MCF 10A (cell line): ENCODE measurements at regions not wholly inside any gene's neighbourhood (a gene's known extent, or its start where the extent isn't known, plus 50 kb on each side); places are given as distances from the start of the nearest gene placed in this dataset.

Experiments used
- BruUV-seq: library from RNA; stranded (reverse); fragments of 400-500 nt; replicated peaks from 2 replicates; lab custom pipeline; 2021; lab: Mats Ljungman, UMichigan
- CTCF ChIA-PET: fragments of 300-600 bp; sonication (Branson Sonifier 250); formaldehyde crosslinking; extraction: SDS; loops from one replicate; lab custom pipeline; 2021; ENCODE audit warnings: antibody characterized with exemption, inconsistent platforms; lab: Yijun Ruan, JAX
- POLR2A ChIA-PET: fragments of 300-600, 350-650 bp; sonication (Branson Sonifier 250); formaldehyde crosslinking; extraction: SDS; loops from one replicate; lab custom pipeline; 2020; ENCODE audit warnings: antibody characterized with exemption, inconsistent platforms; lab: Yijun Ruan, JAX
- DNase-seq: peaks from one replicate; pipeline ENCODE4 v3.0.0-alpha.2; 2018; ENCODE audit not compliant: unreplicated experiment
- H3K27ac Mint-ChIP-seq: one replicate; pipeline ENCODE4 v1.8.0; 2022; ENCODE audit warnings: mild to moderate bottlenecking, low read depth, mixed read lengths; ENCODE audit not compliant: unreplicated experiment
- H3K27me3 Mint-ChIP-seq: one replicate; pipeline ENCODE4 v1.8.0; 2022; ENCODE audit warnings: mixed read lengths; ENCODE audit not compliant: insufficient read depth, unreplicated experiment
- H3K36me3 Mint-ChIP-seq: one replicate; pipeline ENCODE4 v1.8.0; 2022; ENCODE audit warnings: mild to moderate bottlenecking, moderate library complexity, mixed read lengths; ENCODE audit not compliant: insufficient read depth, unreplicated experiment
- H3K4me1 Mint-ChIP-seq: one replicate; pipeline ENCODE4 v1.8.0; 2022; ENCODE audit warnings: mixed read lengths; ENCODE audit not compliant: insufficient read depth, unreplicated experiment
- H3K4me3 Mint-ChIP-seq: one replicate; pipeline ENCODE4 v1.8.0; 2022; ENCODE audit warnings: mild to moderate bottlenecking, moderate library complexity, mixed read lengths; ENCODE audit not compliant: unreplicated experiment
- H3K9me3 Mint-ChIP-seq: one replicate; pipeline ENCODE4 v1.8.0; 2022; ENCODE audit warnings: mixed read lengths; ENCODE audit not compliant: unreplicated experiment
- intact Hi-C: fragments of 100-400 bp; cut with micrococcal nuclease; formaldehyde crosslinking; loops from 2 replicates; pipeline ENCODE4 v1.14.1; 2022
- TF ChIP-seq, protein P1 (sequence below): fragments of 200-600 bp; IDR thresholded peaks from one replicate; pipeline ENCODE4 v1.8.0; 2022; ENCODE audit warnings: antibody characterized with exemption, mild to moderate bottlenecking; ENCODE audit not compliant: unreplicated experiment

DNA sequence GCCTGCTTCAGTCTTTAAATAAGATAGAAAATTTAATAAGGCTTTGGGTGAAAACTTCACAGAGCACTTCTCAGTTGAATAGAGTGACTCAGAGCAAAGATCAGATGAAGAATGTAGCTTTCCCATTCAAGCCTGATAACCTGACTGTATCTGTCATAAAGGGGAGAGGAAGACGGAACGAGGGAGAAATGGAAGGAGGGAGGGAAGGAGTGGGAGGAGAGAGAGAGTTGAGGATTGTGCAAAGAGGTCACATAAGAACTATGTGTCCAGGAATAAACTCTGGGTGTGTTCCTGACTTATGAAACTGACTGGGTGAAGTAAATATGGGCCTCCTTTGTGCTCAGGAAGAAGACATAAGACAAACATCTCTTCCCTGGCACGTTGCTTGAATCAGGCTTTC is 385.5 kb downstream of the LPIN1 start:
- no TSS peak for BruUV-seq
- POLR2A ChIA-PET = interaction anchor here (1.3 kb wide), 1 partner anchor 45 kb away, joined by 4 read pairs; no protein-coding TSS in a partner anchor
- Mint-ChIP-seq H3K36me3 (no peaks in the 10 kb centered on the region), H3K4me3 (no peak overlapping the region), H3K27me3 (no peaks in the 10 kb centered on the region), H3K27ac (no peak overlapping the region), H3K4me1 (no peaks in the 10 kb centered on the region), H3K9me3 (no peaks in the 10 kb centered on the region)
- peak; percentile 53 for DNase-seq
- TF ChIP-seq, protein P1, sequence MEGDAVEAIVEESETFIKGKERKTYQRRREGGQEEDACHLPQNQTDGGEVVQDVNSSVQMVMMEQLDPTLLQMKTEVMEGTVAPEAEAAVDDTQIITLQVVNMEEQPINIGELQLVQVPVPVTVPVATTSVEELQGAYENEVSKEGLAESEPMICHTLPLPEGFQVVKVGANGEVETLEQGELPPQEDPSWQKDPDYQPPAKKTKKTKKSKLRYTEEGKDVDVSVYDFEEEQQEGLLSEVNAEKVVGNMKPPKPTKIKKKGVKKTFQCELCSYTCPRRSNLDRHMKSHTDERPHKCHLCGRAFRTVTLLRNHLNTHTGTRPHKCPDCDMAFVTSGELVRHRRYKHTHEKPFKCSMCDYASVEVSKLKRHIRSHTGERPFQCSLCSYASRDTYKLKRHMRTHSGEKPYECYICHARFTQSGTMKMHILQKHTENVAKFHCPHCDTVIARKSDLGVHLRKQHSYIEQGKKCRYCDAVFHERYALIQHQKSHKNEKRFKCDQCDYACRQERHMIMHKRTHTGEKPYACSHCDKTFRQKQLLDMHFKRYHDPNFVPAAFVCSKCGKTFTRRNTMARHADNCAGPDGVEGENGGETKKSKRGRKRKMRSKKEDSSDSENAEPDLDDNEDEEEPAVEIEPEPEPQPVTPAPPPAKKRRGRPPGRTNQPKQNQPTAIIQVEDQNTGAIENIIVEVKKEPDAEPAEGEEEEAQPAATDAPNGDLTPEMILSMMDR = no peak
- intact Hi-C loops = no loop called here
- CTCF ChIA-PET = interaction anchor here (0.5 to 1.0 kb wide), 3 partner anchors 52 to 875 kb away, joined by 3 read pairs; no protein-coding TSS in a partner anchor

- H3K27ac Mint-ChIP-seq = no peak overlapping the region
- DNase-seq = no peak
- no peaks in the 10 kb centered on the region for H3K36me3 Mint-ChIP-seq
- ChIA-PET POLR2A (no interaction called here), CTCF (interaction anchor here (1.0 kb wide), 1 partner anchor 35 kb away, joined by 3 read pairs; no protein-coding TSS in a partner anchor)
- TF ChIP-seq, protein P1 = no peak
- no TSS peak for BruUV-seq
- intact Hi-C loops = no loop called here
- H3K4me3 Mint-ChIP-seq = no peak overlapping the region
- no peaks in the 10 kb centered on the region for H3K27me3 Mint-ChIP-seq
- no peaks in the 10 kb centered on the region for H3K9me3 Mint-ChIP-seq
- H3K4me1 Mint-ChIP-seq = no peaks in the 10 kb centered on the region
Measured at GRCh38 chr2:12141618-12142258, 395.3 kb downstream of the LPIN1 start.

DNA sequence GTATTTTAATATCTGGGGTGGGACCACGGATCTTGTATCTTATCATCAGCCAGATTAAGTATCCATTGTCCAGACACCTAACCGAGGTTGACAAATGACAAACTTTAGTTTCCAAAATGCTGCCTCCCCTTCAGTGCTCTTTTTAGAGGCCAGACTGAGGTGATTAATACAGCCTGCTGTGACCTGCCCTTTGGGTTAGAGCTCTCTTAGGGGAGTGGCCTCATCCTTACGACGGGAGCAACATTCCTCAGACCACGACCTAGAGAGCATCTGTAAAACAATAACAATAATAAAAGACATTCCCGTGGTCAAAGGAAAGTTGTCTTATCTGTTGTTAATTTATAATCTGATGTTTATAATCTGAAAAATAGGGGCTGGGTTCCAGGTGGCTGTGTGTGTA is 405.3 kb downstream of the LPIN1 start:
- no peaks in the 10 kb centered on the region for H3K36me3 Mint-ChIP-seq
- CTCF ChIA-PET = no interaction called here
- H3K4me3 Mint-ChIP-seq = no peak overlapping the region
- no peaks in the 10 kb centered on the region for H3K27me3 Mint-ChIP-seq
- TF ChIP-seq, protein P1 = no peak
- no peaks in the 10 kb centered on the region for H3K9me3 Mint-ChIP-seq
- BruUV-seq = no TSS peak
- peaks cover 28% of the 10 kb centered on the region for H3K4me1 Mint-ChIP-seq
- H3K27ac Mint-ChIP-seq = no peak overlapping the region
- intact Hi-C loops = no loop called here
- POLR2A ChIA-PET = no interaction called here
- DNase-seq = peak; percentile 47

- Mint-ChIP-seq H3K4me1 (peaks cover 28% of the 10 kb centered on the region), H3K9me3 (no peaks in the 10 kb centered on the region), H3K36me3 (no peaks in the 10 kb centered on the region), H3K4me3 (no peak overlapping the region), H3K27ac (no peak overlapping the region), H3K27me3 (no peaks in the 10 kb centered on the region)
- BruUV-seq = no TSS peak
- no peak for DNase-seq
- POLR2A ChIA-PET = no interaction called here
- intact Hi-C loops = no loop called here
- TF ChIP-seq, protein P1 = no peak
- CTCF ChIA-PET = interaction anchor here (3.6 kb wide), 1 partner anchor 12 kb away, joined by 12 read pairs; no protein-coding TSS in a partner anchor
Measured at GRCh38 chr2:12152888-12153287, 406.5 kb downstream of the LPIN1 start.
